BE2C (cell line): ENCODE measurements at regions not wholly inside any gene's neighbourhood (a gene's known extent, or its start where the extent isn't known, plus 50 kb on each side); places are given as distances from the start of the nearest gene placed in this dataset.

ENCODE experiments used
- DNase-seq: peaks from one replicate; pipeline ENCODE4 v3.0.0-alpha.2; 2020
- H3K27me3 ChIP-seq: fragments of 250-450 bp; sonication (Bioruptor Pico); 2 replicates; pipeline ENCODE4 v1.5.1; 2020; ENCODE audit warnings: mild to moderate bottlenecking
- H3K36me3 ChIP-seq: fragments of 250-450 bp; sonication (Bioruptor Pico); 2 replicates; pipeline ENCODE4 v1.5.1; 2020; ENCODE audit warnings: mild to moderate bottlenecking
- H3K4me1 ChIP-seq: fragments of 250-450 bp; sonication (Bioruptor Pico); 2 replicates; pipeline ENCODE4 v1.5.1; 2020
- H3K4me3 ChIP-seq: 2 replicates; pipeline ENCODE4 v1.5.1; 2011; ENCODE audit warnings: low read depth, low read length
- H3K9me3 ChIP-seq: fragments of 250-450 bp; sonication (Bioruptor Pico); 2 replicates; pipeline ENCODE4 v1.5.1; 2020
- CTCF ChIP-seq: IDR thresholded peaks from 2 replicates; pipeline ENCODE4 v1.5.1; 2012; ENCODE audit warnings: mild to moderate bottlenecking, low read depth, low read length

DNA sequence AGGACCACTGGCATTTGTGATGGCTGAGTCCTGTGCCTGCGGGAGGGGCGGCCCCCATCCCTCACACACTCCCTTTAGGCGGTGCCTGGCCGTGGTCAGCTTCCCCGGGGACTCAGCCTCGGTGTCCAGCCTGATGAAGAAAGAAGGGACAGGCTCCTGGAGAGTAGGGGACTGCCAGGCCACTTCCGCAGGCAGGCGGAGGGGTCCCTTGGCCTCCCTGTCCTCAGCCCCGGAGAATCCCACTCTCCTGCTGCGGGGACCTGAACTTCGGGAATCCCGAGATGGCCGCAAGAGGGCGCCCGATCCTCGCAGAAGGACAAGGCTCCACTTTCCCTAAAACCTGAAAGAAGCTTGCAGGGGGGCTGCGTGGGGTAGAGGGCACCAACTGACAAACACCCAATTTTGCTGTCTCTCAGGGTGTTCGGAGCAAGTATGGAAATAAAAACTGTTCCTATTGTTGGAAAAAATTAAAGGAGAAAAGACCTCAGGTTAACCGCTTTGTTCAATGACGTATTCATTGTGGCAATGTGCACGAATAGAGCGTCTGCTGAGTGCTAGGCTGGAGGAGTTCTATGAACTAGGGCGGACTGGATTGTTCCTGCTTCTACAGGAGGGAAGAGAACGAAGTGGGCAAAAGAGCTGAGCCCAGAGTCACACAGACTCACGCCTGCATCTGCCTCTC, 297.3 kb downstream of the ZNF536 start:
- H3K27me3 ChIP-seq: no peaks in the 10 kb centered on the region
- TF ChIP-seq CTCF: peak; percentile 86
- no peaks in the 10 kb centered on the region for H3K4me1 ChIP-seq
- H3K4me3 ChIP-seq: peak overlapping the region; percentile 28; the same call in 1 of the 2 replicates
- H3K9me3 ChIP-seq: no peaks in the 10 kb centered on the region
- peak; percentile 83 for DNase-seq
- H3K36me3 ChIP-seq: no peaks in the 10 kb centered on the region

GRCh38 chr19:30668521-30669155, 296.5 kb downstream of the ZNF536 start:
- Histone ChIP-seq H3K4me1 (no peaks in the 10 kb centered on the region), H3K27me3 (no peaks in the 10 kb centered on the region), H3K36me3 (no peaks in the 10 kb centered on the region), H3K4me3 (no peak overlapping the region), H3K9me3 (no peaks in the 10 kb centered on the region)
- no peak for DNase-seq
- no peak for TF ChIP-seq CTCF

DNA sequence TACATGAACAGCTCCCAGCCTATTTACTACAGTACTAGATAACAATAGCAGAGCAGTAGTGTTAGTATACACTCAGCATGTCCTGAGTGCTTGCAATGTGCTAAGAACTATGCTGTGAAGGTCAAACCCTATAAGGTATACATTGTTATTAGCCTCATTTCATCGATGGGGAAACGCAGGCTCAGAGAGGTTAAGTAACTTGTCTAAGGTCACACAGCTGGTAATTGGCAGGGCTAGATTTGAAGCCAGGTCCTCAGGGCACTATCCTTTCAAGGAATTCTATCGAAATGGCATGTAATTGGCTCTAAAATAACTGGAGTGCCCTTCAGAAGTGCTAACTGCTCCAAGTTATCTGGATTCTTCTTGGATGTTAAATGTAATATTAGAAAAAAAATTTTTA, 295.6 kb downstream of the ZNF536 start:
- H3K4me1 ChIP-seq: no peaks in the 10 kb centered on the region
- no peak for TF ChIP-seq CTCF
- H3K27me3 ChIP-seq: no peaks in the 10 kb centered on the region
- H3K36me3 ChIP-seq: no peaks in the 10 kb centered on the region
- no peak for DNase-seq
- no peak overlapping the region for H3K4me3 ChIP-seq
- no peaks in the 10 kb centered on the region for H3K9me3 ChIP-seq

GRCh38 chr19:30667227-30667626, 295.0 kb downstream of the ZNF536 start:
- H3K27me3 ChIP-seq: no peaks in the 10 kb centered on the region
- TF ChIP-seq CTCF: no peak
- DNase-seq: no peak

DNA sequence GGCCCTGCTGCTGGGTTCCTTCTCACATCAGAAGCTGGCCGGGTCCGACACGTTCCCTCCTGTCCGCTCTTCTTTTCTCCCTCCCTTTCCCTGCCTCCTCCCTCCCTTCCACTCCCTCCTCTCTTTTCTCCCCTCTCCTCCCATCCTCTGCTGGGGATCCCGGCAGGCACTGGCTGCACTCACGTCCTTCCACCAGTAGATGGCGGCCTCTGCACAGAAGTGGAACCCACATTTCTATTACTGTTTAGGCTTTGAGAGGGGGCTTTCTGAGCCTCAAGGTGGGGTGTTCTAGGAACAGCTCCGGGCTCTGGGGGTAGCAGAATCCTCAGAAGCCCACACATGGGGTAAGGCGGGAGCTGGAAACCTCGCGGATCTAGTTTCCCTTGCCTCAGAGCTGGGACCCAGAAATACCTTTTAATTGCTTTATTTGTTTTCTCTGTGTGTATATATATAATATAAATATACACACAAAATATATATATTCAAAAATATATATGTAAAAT, 294.2 kb downstream of the ZNF536 start:
- peak; percentile 97 for TF ChIP-seq CTCF
- no peaks in the 10 kb centered on the region for H3K36me3 ChIP-seq
- no peaks in the 10 kb centered on the region for H3K9me3 ChIP-seq
- no peaks in the 10 kb centered on the region for H3K4me1 ChIP-seq
- DNase-seq: peak; percentile 66
- no peak overlapping the region for H3K4me3 ChIP-seq
- H3K27me3 ChIP-seq: no peaks in the 10 kb centered on the region

More at GRCh38 chr19:30667227-30667626, 295.0 kb downstream of the ZNF536 start:
- Histone ChIP-seq H3K4me1 (no peaks in the 10 kb centered on the region), H3K9me3 (no peaks in the 10 kb centered on the region), H3K4me3 (no peak overlapping the region), H3K36me3 (no peaks in the 10 kb centered on the region)

DNA sequence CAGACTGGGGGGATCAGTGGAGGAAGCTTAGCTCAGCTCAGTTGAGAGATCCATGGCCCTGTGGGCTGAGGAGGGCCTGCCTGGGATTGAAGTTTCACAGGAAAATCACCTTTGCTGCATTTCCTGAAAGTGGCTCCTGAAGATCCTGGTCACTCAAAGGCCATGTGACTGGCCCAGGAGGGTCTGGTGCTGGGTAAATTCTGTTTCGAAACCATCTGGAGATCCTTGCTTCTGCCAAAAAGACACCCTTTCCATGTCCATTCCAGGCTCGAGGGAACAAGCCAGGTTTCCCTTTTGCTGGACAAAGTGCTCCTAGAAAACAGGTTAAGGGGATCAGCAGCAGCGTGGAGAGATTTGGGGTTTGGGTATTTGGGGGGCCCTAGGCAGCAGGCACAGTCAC, 293.3 kb downstream of the ZNF536 start:
- Histone ChIP-seq H3K4me3 (no peak overlapping the region), H3K9me3 (no peaks in the 10 kb centered on the region), H3K4me1 (no peaks in the 10 kb centered on the region), H3K27me3 (no peaks in the 10 kb centered on the region), H3K36me3 (no peaks in the 10 kb centered on the region)
- no peak for TF ChIP-seq CTCF
- no peak for DNase-seq
